NCI-H1694 treated with DMSO at 0.1 percent for 48 hours (cell line): ENCODE measurements at regions not wholly inside any gene's neighbourhood (a gene's known extent, or its start where the extent isn't known, plus 50 kb on each side); places are given as distances from the start of the nearest gene placed in this dataset.
A peak's percentile ranks its signal among the peaks of the same experiment; 100 is the strongest.

Experiments used
- DNase-seq: peaks from one replicate; lab custom pipeline; 2025; lab: John Stamatoyannopoulos, UW

DNA sequence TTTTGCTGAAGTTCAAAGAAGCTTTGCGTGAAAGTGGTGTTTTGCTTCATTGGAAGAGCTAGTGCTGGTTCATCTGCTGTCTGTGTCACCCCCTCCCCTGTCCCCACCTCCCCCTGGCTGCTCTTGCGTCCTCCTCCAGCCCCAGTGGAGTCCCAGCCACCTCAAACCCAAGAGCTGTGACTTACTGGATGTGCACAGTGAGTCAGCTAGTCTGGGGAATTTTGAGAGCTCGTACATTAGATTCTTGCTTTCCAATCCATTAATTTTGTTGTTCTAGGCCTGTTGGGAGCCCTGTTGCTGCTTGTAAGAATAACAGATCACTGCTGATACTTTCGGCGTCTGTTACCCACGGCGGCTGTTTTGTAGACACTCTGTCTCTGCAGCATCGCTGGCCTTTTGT, 412.1 kb downstream of the TSN start:
- peak; percentile 78 for DNase-seq

- DNase-seq = peak; percentile 69
These were observed 413.3 kb downstream of the TSN start for GRCh38 chr2:122168799-122169198.

DNA sequence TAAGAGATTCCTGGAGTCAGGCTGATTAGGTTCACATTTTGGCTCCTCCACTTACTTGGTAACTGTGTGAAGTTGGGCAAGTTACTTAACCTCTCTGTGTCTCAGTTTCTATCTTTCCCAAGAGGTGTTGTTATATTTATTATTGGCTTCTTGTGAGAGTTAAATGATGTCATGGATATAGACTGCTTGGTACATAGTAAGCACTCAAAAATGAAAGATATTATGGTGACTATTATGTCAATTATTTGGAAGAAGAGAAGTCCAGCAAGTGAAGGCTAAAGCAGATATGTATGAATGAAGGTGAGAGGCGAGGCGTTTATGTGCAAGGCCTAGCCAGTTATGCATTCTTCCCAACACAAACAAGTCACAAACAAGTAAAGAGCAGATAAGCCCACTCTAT, 417.4 kb downstream of the TSN start:
- no peak for DNase-seq

DNA sequence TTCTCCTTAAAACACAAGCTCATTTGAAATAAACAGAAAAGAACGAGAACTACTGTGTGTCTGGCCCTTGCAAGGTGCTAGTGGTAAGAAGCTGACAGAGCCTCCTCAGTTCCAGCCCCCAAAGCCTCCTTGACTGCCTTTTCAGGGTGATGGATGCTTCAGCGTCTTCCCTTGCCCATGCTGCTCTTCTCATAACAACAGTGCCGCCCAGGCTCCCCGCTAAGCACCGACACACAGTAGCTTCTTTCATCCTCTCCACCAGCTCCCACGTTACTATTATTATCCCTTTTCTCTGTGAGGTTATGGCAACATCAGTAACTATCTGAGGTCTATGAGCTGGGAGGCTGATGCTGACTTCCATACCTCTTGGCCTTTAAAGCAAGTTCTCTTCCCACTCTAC, 418.6 kb downstream of the TSN start:
- no peak for DNase-seq

DNA sequence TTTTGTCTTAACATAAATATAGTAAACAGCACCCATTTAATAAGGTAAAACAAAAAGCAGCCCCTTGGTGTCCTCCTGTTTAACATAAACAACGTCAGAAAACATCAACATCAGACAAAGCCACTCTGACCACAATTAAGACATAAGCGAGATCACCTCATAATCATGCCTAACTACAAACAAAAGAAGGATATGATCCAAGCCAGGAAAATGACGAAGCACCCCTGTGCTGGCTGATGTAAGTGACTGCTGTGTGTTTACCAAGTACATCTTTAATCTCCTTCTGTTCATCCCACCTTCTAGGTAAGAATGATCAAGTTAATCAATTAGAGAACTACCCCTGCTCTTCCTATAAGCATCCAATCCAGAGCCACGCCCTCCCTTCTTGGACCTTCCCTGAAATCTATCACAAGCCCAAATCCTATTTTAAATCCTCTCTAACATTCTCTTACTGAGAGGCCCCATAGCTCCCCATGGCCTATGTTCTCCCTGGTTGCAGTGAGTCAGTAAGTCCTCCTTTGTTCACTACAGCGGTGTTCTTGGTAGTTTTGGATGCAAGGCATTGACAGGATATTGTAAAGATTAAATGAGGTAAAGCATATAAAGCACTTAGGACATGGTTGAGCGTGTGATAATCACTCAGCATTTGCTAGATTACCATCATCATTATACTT, 424.2 kb downstream of the TSN start:
- no peak for DNase-seq

DNA sequence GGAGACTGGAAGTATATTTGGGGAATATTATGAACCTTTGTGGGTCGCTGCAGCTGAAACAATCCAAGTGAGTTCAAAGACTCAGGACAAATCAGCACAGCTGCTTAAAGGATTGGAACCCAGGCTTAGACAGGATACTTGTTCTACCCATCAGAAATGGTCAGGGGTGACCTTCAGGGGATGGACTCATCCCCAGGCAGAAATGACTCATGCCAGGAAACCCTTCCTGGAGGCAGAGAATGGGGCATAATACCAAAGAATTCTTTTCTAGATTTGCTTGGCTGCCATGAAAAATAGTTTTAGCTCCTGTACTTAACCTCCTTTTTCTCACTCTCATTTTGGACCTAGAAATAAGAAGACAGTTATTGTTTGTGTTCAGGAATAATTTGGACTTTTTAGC, 425.5 kb downstream of the TSN start:
- DNase-seq = no peak

GRCh38 chr2:122182616-122183355, 427.3 kb downstream of the TSN start:
- DNase-seq = no peak

DNA sequence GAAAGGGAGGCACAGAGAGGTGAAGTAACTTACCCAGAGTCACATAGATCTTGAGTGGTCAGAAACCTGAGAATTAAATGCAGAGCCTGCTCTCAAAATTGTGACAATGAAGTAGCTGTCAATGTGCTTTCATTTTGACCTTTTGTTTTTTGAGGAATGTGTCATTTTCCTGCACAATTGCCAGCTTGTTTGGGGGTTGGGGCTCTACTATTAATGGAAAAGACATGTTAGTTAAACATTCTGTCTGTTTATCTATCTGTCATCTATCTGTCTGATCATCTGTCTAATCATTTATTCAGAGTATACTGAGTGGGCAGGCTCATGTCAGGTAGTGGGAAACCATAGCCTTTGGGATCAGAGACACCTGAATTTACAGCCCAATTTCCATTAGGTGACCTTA, 428.4 kb downstream of the TSN start:
- DNase-seq = no peak

GRCh38 chr2:122186761-122187222, 431.3 kb downstream of the TSN start:
- no peak for DNase-seq

DNA sequence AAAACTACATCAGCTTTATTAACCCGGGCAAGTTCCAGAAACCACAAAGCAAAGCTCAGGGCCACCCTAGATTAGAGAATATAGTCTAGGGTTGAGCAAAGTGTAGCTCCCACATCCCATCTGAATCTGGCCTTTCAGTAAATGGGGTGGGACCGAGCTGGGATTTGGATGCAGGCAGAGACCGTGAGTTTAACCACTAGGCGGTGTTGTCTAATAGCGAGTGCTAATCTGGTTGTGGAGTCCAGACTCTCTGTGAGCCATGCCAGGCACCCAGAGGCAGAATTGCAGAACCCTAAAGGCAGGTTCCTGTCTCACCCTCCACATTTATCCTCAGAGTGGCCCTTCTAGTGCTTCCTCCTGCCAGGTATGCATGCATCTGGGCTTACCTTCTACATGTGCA, 435.9 kb downstream of the TSN start:
- peak; percentile 64 for DNase-seq

- DNase-seq = no peak
These were observed 438.2 kb downstream of the TSN start for GRCh38 chr2:122193622-122194021.

DNA sequence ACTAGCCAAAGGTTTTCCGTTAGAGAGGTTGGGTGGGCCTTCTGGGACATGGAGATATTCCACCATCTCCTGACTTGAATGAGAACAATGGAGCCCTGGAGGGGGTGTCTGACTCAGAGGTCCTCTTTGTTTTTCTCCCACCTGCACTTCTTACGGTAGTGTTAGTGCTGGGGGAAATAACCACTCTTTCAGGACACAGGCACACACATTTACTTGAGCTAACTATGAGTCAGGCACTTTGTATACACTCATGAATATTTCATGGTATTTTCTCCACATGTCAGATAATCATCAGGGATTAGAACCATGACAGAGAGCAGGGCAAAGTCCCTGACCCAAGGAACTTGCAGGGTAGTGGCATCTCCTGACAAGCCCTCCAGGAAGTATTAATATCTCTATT, 439.1 kb downstream of the TSN start:
- no peak for DNase-seq

DNA sequence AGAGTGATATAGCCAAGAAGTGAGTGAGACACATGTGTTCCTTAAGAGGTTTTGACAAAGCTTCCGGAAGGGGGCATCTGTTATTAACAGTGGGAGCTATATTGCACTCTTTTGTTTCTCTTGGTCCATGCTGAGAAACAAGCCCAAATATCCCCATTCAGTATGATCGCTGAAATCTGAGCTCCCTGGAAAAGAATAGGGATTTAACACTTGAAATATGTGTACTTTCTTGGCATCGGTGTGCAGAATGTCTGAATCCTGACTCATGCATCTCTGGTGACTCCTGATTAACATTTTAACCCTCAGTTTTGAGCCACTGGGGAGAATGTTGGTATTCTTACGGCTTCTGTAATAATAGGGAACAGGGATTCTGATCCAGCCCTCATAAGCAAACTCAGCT, 448.1 kb downstream of the TSN start:
- DNase-seq = no peak

- DNase-seq = no peak
These were observed 450.2 kb downstream of the TSN start for GRCh38 chr2:122205641-122206040.

DNA sequence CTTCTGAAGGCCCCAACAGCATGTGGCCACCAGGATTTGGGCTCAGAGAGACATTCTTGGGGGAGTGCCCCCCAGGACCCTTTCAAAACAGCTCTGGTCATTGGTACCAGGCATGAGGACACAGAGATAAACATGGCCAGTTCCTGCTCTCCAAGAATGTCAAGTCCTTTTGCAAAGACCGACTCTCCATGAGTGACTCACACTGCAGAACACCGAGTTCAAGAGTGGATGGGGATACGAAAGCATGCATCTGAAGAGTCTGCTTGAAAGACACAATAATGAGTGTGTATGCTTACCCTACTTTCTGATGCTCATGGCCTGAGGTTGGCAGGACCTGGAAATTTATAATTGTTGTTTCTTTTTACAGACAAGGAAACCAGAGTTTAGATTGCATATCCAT, 450.6 kb downstream of the TSN start:
- DNase-seq = no peak

DNA sequence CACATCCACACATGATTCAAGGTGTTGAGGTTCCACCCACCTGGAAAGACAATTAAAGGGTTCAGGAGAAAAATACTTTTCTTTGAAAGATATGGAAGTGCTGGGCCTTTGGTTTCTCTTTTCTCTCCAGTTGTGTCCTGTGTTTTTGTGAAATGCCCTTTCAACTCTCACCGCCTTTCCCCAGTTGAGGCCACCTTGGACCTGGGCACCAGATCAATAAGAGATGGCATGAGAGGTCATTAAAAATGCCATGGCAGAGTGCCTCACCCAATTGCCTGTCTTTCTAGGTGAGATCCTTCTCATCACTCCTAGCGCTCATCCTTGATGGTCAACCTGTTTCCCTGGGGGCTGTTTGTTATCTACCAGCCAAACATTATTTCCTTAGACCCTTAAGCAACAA, 453.9 kb downstream of the TSN start:
- DNase-seq = no peak

- no peak for DNase-seq
These were observed 454.6 kb downstream of the TSN start for GRCh38 chr2:122210065-122210464.

- no peak for DNase-seq
These were observed 455.7 kb downstream of the TSN start for GRCh38 chr2:122210898-122211856.

GRCh38 chr2:122213312-122213711, 457.9 kb downstream of the TSN start:
- no peak for DNase-seq

- DNase-seq = no peak
These were observed 460.6 kb downstream of the TSN start for GRCh38 chr2:122216071-122216470.

DNA sequence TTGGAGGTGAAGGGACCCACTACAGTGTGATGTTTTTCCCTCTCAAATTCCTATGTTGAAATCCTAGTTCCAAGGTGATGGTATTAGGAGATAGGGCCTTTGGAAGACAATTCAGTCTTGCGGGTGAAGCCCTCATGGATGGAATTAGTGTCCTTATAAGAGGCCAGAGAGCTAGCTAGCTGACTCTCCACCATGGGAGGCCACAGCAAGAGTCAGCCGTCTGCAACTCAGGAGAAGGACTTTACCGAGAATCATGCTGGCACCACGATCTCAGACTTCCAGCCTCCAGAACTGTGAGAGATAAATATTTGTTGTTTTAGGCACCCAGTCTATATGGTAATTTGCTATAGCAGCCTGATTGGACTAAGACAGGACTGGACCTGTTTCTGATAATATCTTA, 461.4 kb downstream of the TSN start:
- DNase-seq = no peak

GRCh38 chr2:122218596-122218995, 463.1 kb downstream of the TSN start:
- peak; percentile 25 for DNase-seq

DNA sequence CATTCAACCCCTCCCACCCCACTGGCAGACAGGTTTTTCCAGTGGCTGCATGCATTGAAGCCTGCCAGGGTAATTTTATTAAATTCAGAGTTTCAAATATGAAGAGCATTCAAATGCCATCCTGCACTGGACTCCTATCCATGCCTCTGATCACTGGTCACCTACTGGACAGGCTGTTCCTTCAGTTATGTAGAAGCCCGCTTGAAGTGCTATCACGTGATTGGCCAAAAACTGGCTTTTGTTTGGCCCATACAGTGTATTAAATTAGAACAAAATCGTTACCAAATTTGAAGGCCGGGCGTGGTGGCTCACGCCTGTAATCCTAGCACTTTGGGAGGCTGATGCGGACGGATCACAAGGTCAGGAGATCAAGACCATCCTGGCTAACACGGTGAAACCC, 464.1 kb downstream of the TSN start:
- no peak for DNase-seq
